HEK293 (cell line): ENCODE measurements at regions not wholly inside any gene's neighbourhood (a gene's known extent, or its start where the extent isn't known, plus 50 kb on each side); places are given as distances from the start of the nearest gene placed in this dataset.
"Not testable (repeated sequence)": the region's sequence is repeated elsewhere in the genome, so short reads cannot be mapped to it uniquely, and the experiment has no call there.

ENCODE experiments used
- CTCF ChIA-PET: fragments of 350-600 bp; formaldehyde crosslinking; extraction: SDS; loops from one replicate; lab custom pipeline; 2021; ENCODE audit warnings: antibody characterized with exemption; lab: Yijun Ruan, JAX
- POLR2A ChIA-PET: fragments of 300-600 bp; formaldehyde crosslinking; extraction: SDS; loops from one replicate; lab custom pipeline; 2020; ENCODE audit warnings: antibody characterized with exemption, inconsistent platforms; lab: Yijun Ruan, JAX
- H3K27ac ChIP-seq: fragments of 200-500 bp; sonication (Bioruptor generic); 2 replicates; pipeline ENCODE4 v1.5.1; 2014; ENCODE audit warnings: low read depth, low read length, control low read depth, inconsistent platforms; ENCODE audit errors: extremely low read depth
- H3K36me3 ChIP-seq, 2 experiments: fragments of 200-500 bp in 1 of 2; sonication (Bioruptor generic) in 1 of 2; 1 replicate in 1 of 2; 2 replicates in 1 of 2; pipeline ENCODE4 v1.5.1; 2014 to 2017; ENCODE audit warnings: inconsistent platforms in 2 of 2, low read length in 2 of 2; ENCODE audit not compliant: control insufficient read depth in 2 of 2, insufficient read depth in 1 of 2
- H3K4me1 ChIP-seq: fragments of 200-500 bp; sonication (Bioruptor generic); 2 replicates; pipeline ENCODE4 v1.5.1; 2014; ENCODE audit warnings: mild to moderate bottlenecking, low read length, inconsistent platforms; ENCODE audit not compliant: control insufficient read depth, insufficient read depth
- H3K4me3 ChIP-seq: 2 replicates; pipeline ENCODE4 v1.5.1; 2011; ENCODE audit warnings: low read depth, mild to moderate bottlenecking, control low read depth, low read length, moderate library complexity
- H3K9me3 ChIP-seq: fragments of 200-500 bp; sonication (Bioruptor generic); 2 replicates; pipeline ENCODE4 v1.5.1; 2014; ENCODE audit warnings: low read depth, low read length, inconsistent platforms; ENCODE audit not compliant: control insufficient read depth, insufficient read depth
- GLI4 ChIP-seq: fragments of 450-650 bp; formaldehyde crosslinking; IDR thresholded peaks from 2 replicates; pipeline ENCODE4 v1.5.1; 2016; ENCODE audit warnings: missing biosample characterization, missing genetic modification characterization
- HOXA7 ChIP-seq: sonication (generic); formaldehyde crosslinking; IDR thresholded peaks from 2 replicates; pipeline ENCODE4 v1.8.1; 2022; ENCODE audit warnings: missing genetic modification reagents, borderline replicate concordance
- HOXC10 ChIP-seq: sonication (generic); formaldehyde crosslinking; IDR thresholded peaks from 2 replicates; pipeline ENCODE4 v1.8.1; 2023; ENCODE audit warnings: mild to moderate bottlenecking, missing genetic modification reagents
- PRDM2 ChIP-seq: fragments of 450-650 bp; formaldehyde crosslinking; IDR thresholded peaks from 2 replicates; pipeline ENCODE4 v1.5.1; 2016; ENCODE audit warnings: missing biosample characterization, missing genetic modification characterization, borderline replicate concordance
- TSHZ1 ChIP-seq: fragments of 450-650 bp; formaldehyde crosslinking; IDR thresholded peaks from 2 replicates; pipeline ENCODE4 v1.5.1; 2016; ENCODE audit warnings: missing biosample characterization, missing genetic modification characterization, borderline replicate concordance
- ZBTB48 ChIP-seq: fragments of 450-650 bp; formaldehyde crosslinking; IDR thresholded peaks from 2 replicates; pipeline ENCODE4 v1.5.1; 2016; ENCODE audit warnings: missing biosample characterization, missing genetic modification characterization
- ZBTB49 ChIP-seq: fragments of 450-650 bp; formaldehyde crosslinking; IDR thresholded peaks from 2 replicates; pipeline ENCODE4 v1.5.1; 2016; ENCODE audit warnings: missing biosample characterization, missing genetic modification characterization, low read depth
- ZFP37 ChIP-seq: fragments of 450-650 bp; formaldehyde crosslinking; IDR thresholded peaks from 2 replicates; pipeline ENCODE4 v1.5.1; 2016; ENCODE audit warnings: missing biosample characterization, missing genetic modification characterization
- ZNF10 ChIP-seq: fragments of 450-650 bp; formaldehyde crosslinking; IDR thresholded peaks from 2 replicates; pipeline ENCODE4 v1.5.1; 2017; ENCODE audit warnings: missing biosample characterization, missing genetic modification characterization
- ZNF140 ChIP-seq: fragments of 450-650 bp; formaldehyde crosslinking; IDR thresholded peaks from 2 replicates; pipeline ENCODE4 v1.5.1; 2016; ENCODE audit warnings: missing biosample characterization, missing genetic modification characterization
- ZNF2 ChIP-seq: fragments of 450-650 bp; formaldehyde crosslinking; IDR thresholded peaks from 2 replicates; pipeline ENCODE4 v1.5.1; 2016; ENCODE audit warnings: missing biosample characterization, missing genetic modification characterization
- ZNF221 ChIP-seq: fragments of 450-650 bp; formaldehyde crosslinking; IDR thresholded peaks from 2 replicates; pipeline ENCODE4 v1.5.1; 2017; ENCODE audit warnings: missing biosample characterization, missing genetic modification characterization, borderline replicate concordance
- ZNF561 ChIP-seq: fragments of 450-650 bp; IDR thresholded peaks from 2 replicates; pipeline ENCODE4 v1.5.1; 2018; ENCODE audit warnings: missing biosample characterization, missing genetic modification characterization, borderline replicate concordance
- ZNF596 ChIP-seq: fragments of 450-650 bp; IDR thresholded peaks from 2 replicates; pipeline ENCODE4 v1.5.0; 2018; ENCODE audit warnings: missing biosample characterization, mild to moderate bottlenecking, missing genetic modification characterization, moderate library complexity
- ZNF645 ChIP-seq: fragments of 450-650 bp; formaldehyde crosslinking; IDR thresholded peaks from 2 replicates; pipeline ENCODE4; 2016; ENCODE audit warnings: missing biosample characterization, missing genetic modification characterization
- ZSCAN30 ChIP-seq: fragments of 450-650 bp; IDR thresholded peaks from 2 replicates; pipeline ENCODE4 v1.5.1; 2018; ENCODE audit warnings: missing biosample characterization, mild to moderate bottlenecking, missing genetic modification characterization, moderate library complexity

GRCh38 chr1:177669161-177669560 is 300.7 kb downstream of the SEC16B start:
- TF ChIP-seq ZSCAN30 (tag by site-specific recombination) (no peak), ZFP37 (no peak)
- TF ChIP-seq, all 188 proteins: peak for 0
- ChIA-PET CTCF (no interaction called here), POLR2A (no interaction called here)
- H3K4me3 ChIP-seq: no peak overlapping the region
- H3K27ac ChIP-seq: no peak overlapping the region
- H3K36me3 ChIP-seq: no peaks in the 10 kb centered on the region
- no peaks in the 10 kb centered on the region for H3K9me3 ChIP-seq
- H3K4me1 ChIP-seq: no peaks in the 10 kb centered on the region

- CTCF ChIA-PET: interaction anchor here (0.6 to 0.7 kb wide), 3 partner anchors 22 to 825 kb away, joined by 3 to 6 read pairs (median 3); no protein-coding TSS in a partner anchor
- no peak overlapping the region for H3K27ac ChIP-seq
- TF ChIP-seq HOXA7 (CRISPR knock-in tag): no peak
- TF ChIP-seq GLI4 (tag by site-specific recombination): no peak
- TF ChIP-seq PRDM2 (tag by site-specific recombination): no peak
- TF ChIP-seq ZBTB49: no peak
- TF ChIP-seq ZNF10 (tag by site-specific recombination): no peak
- TF ChIP-seq ZFP37: no peak
- TF ChIP-seq, all 188 proteins: peak for 0
These were observed 303.9 kb downstream of the SEC16B start for GRCh38 chr1:177665935-177666334.

GRCh38 chr1:177664742-177665141 is 305.1 kb downstream of the SEC16B start:
- H3K4me1 ChIP-seq, CTCF ChIA-PET, H3K9me3 ChIP-seq, H3K36me3 ChIP-seq, H3K27ac ChIP-seq, H3K4me3 ChIP-seq, POLR2A ChIA-PET: not testable (repeated sequence)

More at GRCh38 chr1:177665935-177666334, 303.9 kb downstream of the SEC16B start:
- Histone ChIP-seq H3K4me1 (no peaks in the 10 kb centered on the region), H3K9me3 (no peaks in the 10 kb centered on the region), H3K36me3 (no peaks in the 10 kb centered on the region), H3K4me3 (no peak overlapping the region)
- POLR2A ChIA-PET: no interaction called here

GRCh38 chr1:177660188-177660587 is 309.7 kb downstream of the SEC16B start:
- no peaks in the 10 kb centered on the region for H3K4me1 ChIP-seq
- no peaks in the 10 kb centered on the region for H3K36me3 ChIP-seq
- H3K27ac ChIP-seq: no peak overlapping the region
- no peaks in the 10 kb centered on the region for H3K9me3 ChIP-seq
- no peak overlapping the region for H3K4me3 ChIP-seq
- CTCF ChIA-PET: no interaction called here
- POLR2A ChIA-PET: no interaction called here
- TF ChIP-seq ZBTB48 (no peak), ZNF596 (tag by site-specific recombination) (no peak), ZNF561 (tag by site-specific recombination) (no peak), ZNF221 (tag by site-specific recombination) (no peak), ZNF2 (tag by site-specific recombination) (no peak), HOXC10 (no peak), ZNF140 (no peak), ZNF645 (tag by site-specific recombination) (no peak), TSHZ1 (tag by site-specific recombination) (no peak)
